NCI-H2029 (cell line): ENCODE measurements at regions not wholly inside any gene's neighbourhood (a gene's known extent, or its start where the extent isn't known, plus 50 kb on each side); places are given as distances from the start of the nearest gene placed in this dataset.

Experiments used
- DNase-seq: peaks from one replicate; lab custom pipeline; 2025; lab: John Stamatoyannopoulos, UW

DNA sequence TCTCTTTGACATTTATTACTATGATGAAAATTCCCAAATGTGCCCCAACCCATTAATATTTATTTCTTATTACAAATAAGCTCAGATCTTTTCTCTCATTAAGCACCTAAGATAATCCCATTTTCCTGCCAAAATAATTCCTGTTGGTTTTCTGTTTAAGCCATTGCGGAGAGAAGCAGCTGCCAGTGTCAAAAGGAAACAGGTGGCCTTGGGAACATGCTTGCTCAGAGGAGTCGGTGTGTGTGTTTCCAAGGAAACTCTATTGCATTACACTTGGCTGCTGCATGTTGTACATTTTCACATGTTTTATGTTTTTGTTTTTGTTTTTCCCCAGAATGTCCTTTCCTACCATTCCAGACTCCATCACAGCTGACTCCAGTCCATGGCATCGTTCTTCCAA lies 56.4 kb downstream of the CD24 start:
- peak; percentile 64 for DNase-seq

DNA sequence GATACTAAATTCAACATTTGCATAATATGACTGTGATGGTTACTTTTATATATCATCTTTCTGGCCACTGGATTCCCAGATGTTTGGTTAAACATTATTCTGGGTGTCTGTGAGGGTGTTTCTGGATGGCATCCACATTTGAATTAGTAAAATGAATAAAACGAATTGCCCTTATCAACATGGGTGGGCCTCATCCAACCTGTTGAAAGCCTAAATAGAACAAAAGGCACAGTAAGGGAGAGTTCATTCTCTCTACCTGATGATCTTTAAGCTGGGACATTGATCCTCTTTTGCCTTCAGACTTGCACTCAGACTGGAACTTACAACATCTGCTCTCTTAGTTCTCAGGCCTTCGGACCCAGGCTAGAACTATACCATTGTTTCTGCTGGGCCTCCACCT lies 57.6 kb downstream of the CD24 start:
- no peak for DNase-seq

DNA sequence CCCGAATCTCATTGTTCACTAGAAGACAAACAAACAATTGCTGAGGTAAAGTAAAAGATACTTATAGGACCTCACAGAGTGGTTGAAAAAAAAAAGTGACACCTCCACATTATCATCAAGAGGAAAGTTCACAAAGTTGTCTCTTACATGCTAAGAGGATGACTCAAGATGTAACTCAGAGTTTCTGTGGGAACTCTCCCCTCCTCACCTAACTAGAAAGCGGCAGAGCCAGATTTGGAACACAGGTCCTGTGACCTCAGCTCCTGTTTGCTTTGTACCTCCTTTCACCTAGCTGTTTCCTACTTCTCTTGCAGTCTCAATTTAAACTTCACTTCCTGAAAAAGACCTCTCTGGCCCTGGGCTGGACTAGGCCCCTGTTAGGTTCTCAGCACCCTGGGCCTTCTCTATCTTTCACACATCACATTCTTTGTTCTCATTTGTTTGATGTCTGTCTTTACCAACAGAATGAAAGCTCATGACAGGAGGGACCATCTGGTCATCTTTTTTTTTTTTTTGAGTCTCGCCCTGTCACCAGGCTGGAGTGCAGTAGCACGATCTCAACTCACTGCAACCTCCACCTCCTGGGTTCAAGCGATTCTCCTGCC lies 60.8 kb downstream of the CD24 start:
- no peak for DNase-seq

DNA sequence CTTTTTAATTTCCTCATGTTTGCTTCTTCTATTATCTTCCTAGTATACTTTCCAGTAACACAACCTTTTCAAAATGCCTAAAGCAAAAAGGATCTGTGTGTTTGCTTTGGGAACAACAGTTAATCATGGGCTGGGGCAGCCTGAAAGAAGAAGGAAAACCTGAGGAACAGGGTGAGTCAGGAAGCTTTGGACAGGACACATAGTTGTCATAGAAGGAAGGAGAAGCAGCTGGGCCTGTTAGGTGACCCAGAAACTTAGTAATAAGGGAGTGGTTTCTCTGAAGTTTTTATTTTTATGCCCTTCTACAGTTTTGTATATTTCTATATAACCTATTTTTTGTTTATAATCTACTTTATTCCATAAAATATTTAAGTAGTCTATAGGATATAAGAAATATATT lies 61.4 kb downstream of the CD24 start:
- no peak for DNase-seq

DNA sequence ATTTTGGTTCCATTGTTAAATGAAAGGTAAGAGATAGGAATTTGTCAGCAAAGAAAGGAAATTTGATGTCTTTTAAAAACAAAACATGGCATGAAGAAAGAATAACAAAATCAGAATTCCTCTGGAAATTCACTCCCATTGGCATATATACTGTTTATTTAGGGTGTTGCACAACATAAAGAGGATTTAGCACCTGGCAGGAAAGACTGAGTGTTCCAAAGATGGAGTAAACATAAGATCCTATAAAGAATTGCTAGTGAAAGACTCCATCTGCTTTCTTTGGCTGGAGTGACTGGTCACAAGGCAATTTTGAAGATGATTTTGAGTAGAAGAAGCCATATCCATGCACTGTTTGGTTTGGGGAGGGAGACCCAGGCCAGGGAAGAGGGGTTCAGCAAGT lies 62.4 kb downstream of the CD24 start:
- no peak for DNase-seq

DNA sequence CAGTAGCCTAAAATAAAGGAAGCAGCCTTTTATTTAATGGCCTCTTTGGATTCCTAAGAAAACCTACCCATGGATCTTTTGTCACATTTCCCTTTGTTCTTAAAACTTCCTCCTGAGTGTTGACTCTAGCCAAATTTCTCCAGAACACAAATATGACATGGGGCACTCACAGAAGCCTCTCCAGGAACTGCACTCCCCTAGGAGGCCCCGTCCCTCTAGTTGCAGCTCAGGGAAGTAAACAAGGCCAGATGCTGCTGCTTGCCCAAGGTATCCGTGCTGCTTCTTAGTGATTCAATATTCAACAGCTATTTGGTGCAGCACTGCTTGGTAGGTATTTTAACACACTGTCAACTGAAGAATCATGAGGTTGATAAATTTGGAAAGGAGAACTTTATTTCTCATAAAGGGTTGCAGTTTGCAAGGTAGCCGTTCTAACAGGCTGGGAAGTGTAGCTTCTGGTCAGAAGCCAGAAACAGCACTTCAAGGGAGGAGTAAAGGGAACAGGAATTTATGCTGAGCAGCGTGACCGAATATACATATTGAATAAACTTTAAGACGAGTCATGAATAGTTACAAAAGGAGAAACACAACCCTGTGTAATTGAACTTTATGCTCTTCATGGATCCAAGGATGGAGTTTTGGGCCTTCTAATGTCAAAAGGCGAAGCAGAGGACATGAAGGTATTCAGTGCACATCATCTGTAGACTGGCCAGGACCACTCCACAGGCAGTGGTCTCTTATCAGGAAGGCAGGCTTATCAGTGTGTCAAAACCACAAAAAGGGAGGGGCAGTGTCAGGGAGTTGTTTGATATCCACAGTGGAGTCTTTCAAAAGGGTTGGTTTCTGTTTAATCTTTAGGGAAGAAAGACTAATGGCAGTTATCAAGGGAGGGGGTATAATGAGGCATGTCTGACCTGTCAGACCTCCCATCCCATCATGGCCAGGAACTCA lies 63.3 kb downstream of the CD24 start:
- peak; percentile 52 for DNase-seq

DNA sequence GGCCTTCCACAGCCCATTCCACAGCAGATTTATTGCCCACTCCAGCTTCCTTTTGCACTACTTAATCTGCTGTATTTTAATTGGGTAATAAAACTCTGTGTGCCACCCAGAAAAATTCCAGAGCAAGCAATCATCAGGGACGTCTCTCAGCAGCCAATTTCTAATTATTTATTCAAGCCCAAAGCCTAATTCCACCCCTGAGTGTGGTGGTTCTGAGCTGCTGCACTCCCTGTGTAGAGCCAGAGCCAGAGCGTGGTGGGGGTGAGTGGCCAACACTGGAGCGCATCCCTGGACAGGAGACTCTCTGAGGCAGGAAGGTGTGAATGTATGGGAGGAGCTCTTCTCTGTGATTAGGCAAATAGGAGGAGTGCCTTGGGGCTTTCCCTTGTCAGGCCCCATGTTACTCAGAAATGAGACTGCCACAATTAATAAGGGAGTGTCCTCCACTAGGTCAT lies 66.1 kb downstream of the CD24 start:
- no peak for DNase-seq

DNA sequence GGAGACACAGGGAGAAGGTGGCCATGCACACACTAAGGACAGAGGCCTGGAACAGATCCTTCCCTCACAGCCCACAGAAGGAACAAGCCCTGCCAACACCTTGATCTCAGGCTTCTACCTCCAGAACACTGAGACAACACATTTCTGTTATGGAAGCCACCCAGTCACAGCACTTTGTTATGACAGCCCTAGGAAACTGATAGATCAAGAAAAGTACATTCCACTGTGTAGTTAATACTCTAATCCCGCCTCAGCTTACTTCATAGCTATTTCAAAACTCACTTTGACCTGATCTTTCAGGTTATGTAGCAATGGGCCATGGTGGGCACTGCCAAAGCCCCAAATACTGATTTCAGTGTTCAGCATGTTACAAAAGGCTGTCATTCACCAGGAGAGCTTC lies 66.8 kb downstream of the CD24 start:
- DNase-seq, result no peak

DNA sequence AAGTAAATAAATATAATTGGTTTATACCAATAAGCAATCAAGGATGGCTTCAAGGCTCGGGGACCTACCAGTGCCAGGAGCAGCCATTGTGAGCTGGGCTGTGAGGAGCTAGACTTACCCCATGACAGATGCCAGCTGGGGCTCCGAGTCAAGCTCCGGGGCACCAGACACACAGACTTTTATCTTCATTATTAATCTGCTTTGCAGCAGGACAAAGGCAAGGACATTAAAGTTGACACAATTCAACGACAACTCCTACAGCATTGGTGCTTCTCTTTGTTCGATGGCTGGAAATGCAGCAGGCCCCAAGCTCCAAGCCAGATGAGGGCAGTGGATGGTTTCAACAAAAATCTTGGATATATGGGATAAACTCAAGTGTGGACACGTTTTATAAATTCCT lies 68.3 kb downstream of the CD24 start:
- no peak for DNase-seq

DNA sequence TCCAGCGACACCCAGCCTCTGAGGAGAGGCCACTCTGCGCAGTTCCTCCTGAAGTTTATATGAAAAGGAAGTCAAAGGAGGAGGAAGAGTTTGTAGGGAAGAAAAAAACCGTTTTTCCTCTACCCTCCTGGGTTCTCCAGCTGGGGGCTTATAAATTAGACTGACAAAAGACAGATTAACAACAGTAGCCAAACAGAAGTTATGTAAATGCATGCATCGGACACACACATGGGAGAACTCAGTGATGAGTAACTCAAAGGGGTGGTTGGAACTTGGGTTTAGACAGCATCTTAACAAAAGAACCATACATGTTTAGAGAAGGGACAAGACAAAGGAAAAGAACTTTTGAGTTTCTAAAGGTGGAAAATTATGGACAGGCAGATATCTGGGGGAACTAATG lies 71.2 kb downstream of the CD24 start:
- DNase-seq, result no peak

DNA sequence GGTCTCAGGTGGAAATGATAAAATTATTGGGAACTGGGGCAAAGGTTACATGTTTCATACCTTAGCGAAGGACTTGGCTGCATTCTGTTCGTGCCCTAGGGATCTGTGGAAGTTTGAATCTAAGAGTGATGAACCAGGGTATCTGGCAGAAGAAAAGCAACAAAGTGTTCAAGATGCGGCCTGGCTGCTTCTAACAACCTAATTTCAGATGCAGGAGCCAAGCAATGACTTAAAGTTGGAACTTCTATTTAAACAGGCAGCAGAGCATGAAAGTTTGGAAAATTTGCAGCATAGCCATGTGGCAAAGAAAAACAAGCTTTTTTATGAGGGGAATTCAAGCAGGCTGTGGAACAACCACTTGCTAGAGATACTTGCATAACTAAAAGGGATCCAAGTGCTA lies 73.5 kb downstream of the CD24 start:
- DNase-seq, result no peak

DNA sequence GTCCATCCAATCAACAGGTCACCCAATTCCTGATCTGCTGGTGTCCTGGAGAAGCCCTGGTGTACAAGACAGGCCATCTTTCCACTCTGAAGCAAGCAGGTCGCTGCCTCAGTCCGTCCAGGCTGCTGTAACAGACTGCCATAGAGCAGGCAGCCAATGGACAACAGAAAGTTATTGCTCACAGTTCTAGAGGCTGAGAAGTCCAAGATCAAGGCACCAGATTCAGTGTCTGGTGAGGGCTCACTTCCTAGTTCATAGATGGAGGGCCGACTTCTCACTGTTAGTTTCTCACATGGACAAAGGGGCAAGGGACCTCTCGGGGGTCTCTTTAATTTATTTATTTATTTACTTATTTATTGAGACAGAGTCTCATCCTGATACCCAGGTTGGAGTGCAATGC lies 74.8 kb downstream of the CD24 start:
- DNase-seq, result no peak

DNA sequence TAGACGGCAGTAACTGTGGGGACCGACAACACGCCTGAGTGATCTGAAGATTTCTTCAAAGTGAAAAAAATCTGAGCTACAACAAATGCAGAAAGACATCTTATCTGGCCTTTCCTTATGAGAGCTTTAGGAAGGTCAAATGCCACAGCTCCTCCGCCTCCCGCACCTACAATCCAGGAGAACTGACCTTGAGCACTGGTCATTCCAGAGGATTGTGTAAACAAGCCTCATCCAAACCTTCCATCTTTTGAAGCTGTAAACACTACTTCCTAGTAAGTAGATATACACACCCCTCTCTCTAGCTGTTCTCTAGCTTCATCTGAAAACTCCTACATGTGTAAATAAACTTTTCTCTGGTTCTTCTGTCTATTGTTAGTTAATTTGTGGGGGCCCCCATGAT lies 76.9 kb downstream of the CD24 start:
- DNase-seq, result no peak

DNA sequence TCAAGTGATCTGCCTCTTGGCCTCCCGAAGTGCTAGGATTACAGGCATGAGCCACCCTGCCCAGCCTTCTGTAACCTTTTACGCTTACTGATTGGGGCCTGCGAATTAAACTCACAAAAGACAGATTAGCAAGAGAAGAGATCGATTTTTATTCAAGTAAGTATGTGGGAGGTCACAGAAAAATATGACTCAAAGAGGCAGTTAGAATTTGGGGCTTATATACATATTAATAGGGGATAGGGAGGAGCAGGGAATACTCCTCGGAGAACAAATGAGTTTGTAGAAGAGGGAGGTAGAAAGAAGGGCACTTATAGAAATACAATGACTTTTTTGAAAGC lies 78.9 kb downstream of the CD24 start:
- DNase-seq, result no peak

DNA sequence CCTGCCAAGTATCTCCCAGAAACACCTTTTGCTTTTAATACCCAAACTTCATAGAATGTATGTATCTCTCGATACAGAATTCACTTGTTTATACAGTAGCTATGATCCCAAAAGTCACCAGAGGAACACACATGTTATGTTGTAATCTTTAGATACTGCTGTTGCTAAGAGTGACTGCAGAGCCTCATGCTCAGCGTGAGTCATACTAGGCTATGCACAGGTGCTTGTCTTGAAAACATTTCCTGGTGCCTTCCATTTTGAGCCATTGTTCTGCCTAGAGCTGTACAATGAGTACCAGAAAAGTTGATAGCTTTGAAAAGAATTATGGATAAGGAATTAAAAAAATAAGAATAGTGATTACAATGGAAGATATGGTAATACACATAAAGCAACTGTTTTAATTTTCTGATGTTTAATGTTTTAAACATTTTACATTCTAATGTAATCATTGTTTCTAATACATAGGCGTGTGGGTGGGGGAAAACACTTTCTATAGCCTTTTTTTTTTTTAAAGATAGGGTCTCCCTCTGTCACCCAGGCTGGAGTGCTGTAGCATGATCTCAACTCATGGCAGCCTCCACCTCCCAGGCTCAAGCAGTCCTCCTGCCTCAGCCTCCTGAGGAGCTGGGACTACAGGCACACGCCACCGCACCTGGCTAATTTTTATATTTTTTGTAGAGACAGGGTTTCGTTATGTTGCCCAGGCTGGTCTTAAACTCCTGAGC lies 79.4 kb downstream of the CD24 start:
- peak; percentile 16 for DNase-seq

DNA sequence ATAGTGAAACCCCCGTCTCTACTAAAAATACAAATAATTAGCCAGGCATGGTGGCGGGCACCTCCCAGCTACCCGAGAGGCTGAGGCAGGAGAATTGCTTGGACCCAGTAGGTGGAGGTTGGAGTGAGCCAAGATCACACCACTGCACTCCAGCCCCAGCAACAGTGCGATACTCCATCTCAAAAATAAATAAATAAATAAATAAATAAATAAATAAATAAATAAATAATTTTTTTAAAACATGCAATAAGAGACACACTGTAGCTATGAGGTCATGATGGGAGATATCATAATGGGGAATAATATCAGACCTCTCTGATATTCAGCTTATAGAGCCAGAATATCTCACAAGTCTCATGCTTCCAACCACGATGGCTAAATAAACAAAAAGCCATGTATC lies 82.3 kb downstream of the CD24 start:
- DNase-seq, result no peak

DNA sequence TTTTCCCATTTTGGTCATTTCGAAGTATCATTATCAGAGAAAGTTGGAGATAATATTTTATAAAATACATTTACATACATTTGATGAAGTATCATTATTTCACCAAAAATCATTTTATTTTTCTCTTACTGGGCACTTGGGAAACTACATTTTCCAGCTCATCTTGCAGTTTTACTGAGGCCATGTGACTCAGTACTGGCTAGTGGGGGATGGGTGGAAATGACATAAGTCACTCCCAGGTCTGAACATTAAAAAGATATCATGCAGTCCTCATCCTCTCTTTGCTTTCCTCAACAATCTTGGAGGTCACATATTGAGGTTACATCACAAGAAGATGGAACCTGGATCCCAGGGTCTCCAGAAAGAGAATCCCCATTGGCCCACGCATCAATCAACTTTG lies 84.1 kb downstream of the CD24 start:
- DNase-seq, result no peak

DNA sequence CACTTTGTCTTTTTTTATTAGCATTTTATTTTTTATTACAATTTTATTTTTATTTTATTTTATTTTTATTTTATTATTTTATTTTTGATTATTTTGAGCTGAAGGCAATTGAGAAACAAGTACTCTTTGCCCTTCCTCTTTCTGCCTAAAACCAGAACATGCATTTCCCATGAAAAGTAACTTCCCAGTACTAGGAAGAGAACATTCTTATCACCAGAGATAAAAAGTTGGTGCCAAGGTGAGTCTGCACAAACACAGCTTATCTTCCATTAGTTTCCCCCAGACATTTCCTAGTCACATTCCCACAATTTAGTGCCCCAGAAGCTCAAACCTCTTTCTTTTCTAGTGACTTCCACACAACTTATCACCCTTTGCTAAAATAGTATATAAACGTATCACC lies 84.8 kb downstream of the CD24 start:
- DNase-seq, result no peak

DNA sequence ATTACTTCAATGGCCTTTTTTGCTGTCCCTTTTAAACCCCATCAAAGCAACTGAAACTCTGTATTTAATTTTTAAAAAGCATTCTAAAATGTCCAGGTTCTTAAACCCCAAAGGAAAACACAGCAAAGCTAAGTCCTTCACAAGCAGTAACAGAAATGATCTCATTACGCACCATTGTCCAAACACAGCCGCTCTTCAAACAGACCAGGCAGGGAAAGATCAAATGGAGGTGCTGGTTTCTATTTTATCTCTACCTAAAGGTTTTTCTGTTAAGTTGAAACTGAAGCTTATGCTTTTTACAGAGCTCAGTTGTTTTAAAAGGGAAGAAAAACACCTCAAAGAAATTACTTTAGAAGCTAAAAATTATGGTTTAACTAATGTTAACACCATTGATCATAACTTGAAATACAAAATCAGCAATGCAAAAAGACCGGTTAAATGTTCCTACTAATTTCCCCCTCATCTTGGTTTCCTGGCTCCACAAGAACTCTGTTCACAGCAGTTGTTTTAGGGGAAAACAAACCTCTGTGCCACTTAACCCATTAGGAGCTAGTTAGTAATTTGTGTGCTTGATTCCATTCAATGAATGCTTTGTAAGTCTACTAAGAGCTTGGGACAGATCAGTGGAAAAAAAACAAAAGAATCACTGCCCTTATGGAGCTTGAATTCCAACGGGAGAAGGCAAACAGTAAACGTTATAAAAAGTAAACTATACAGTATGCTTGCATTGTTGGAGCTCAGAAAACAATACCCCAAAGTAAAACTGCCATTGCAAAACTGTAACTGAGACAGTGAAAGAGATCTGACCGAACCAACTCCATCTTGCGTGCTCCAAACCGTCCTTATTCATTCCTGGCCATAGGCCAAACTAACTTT lies 87.4 kb downstream of the CD24 start:
- DNase-seq, result peak; percentile 78

DNA sequence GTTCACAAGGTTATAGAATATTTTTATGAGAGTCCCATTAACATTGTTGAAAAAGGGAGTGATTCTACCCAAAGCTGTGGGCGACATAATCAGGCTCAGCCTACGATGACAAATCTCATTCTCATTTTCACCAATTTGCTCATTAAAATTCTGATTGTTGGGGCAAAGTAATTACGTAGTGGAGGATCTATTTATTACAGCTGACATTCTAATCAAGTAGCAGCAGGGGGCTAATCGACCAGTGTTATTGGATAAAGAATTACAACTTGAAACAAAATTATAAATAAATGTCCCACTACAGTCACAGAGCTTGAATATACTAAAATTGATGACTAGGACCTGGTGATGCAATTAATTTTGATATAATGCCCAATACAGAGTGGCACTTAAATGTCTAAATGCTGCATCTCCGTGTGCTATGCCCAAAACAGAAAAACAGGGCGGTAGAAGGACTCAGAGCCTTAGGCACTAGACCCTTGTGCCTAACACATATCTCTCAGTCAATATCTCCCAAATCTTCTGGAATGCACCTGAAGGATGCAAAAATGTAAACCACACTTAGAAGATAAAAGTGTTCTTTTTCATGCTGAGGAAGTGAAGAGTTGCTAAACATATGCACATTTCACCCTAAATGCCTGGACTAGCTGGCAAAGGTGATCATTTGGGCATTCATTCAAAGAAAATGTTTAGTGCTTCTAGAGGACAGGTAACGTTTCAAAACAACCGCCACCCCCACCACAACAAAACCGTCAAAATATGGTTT lies 88.3 kb downstream of the CD24 start:
- peak; percentile 30 for DNase-seq

DNA sequence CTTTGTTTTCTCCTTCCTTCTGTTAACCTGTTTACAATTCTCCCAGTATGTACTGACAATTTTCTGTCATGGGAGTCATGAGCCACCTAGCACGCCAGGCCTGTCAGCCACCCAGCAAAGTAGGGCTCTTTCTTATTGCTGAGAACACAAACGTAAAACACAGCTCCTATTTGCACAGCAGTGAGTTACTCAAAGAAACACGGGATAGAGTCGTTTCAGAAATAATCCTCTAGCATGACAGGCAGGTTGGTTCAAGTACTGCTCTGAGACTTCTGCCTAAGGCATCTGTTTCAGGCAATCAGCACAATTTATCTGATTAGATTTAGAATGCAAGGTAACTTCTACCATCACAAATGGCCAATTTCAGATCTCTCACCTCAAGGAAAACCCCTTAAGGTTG lies 88.8 kb downstream of the CD24 start:
- DNase-seq, result peak; percentile 11
